ENCODE measurements at regions not wholly inside any gene's neighbourhood (a gene's known extent, or its start where the extent isn't known, plus 50 kb on each side); places are given as distances from the start of the nearest gene placed in this dataset.

GRCh38 chr11:44379141-44380008, 69.4 kb upstream of the ALX4 start:
- no peak overlapping the region for H2AFZ ChIP-seq (ENCODE audit: insufficient read depth, low read depth, low read length, poor library complexity, severe bottlenecking)
- no peaks in the 10 kb centered on the region for H3K4me1 ChIP-seq (ENCODE audit: control insufficient read depth in 2 of 2, insufficient read depth in 2 of 2, low read length in 2 of 2)
- no peak overlapping the region for H3K27ac Mint-ChIP-seq
- no peaks in the 10 kb centered on the region for H3K4me1 Mint-ChIP-seq
- peaks cover 0 to 15% (median 0%) of the 10 kb centered on the region in 3 donors for H3K9me3 ChIP-seq (ENCODE audit: control extremely low read depth in 1 of 3, control insufficient read depth in 2 of 3, insufficient read depth in 1 of 3, low read length in 2 of 3)
- POLR2A ChIA-PET, result no interaction called here
- DNase-seq (no peak), ATAC-seq (ENCODE audit: low read depth) (no peak)
- no peaks in the 10 kb centered on the region for H4K20me1 ChIP-seq (ENCODE audit: control insufficient read depth, insufficient read depth, low read length, poor library complexity, severe bottlenecking)
- no peak overlapping the region for H3K27ac ChIP-seq (ENCODE audit: low read length in 2 of 2)
- H3K4me3 ChIP-seq (ENCODE audit: control extremely low read depth in 1 of 5, extremely low read depth in 1 of 5, insufficient read depth in 1 of 5, low read depth in 2 of 5, low read length in 4 of 5), result no peak overlapping the region
- H3K79me2 ChIP-seq (ENCODE audit: control insufficient read depth, insufficient read depth, low read length), result no peaks in the 10 kb centered on the region
- CTCF ChIA-PET, result no interaction called here
- 87% methylated on average over 8 of the region's 11 CpGs for WGBS (ENCODE audit: insufficient coverage)
- H3K9me3 Mint-ChIP-seq (ENCODE audit: insufficient read depth), result no peaks in the 10 kb centered on the region
- H3K9ac ChIP-seq (ENCODE audit: low read length), result no peak overlapping the region
- no peak overlapping the region for H3K4me2 ChIP-seq (replicated peaks; ENCODE audit: low read depth, low read length, poor library complexity, severe bottlenecking)
- peaks cover 0 to 8% (median 2%) of the 10 kb centered on the region in 4 experiments for H3K27me3 ChIP-seq (replicated peaks in 1 of 4; ENCODE audit: control extremely low read depth in 1 of 4, control insufficient read depth in 3 of 4, insufficient read depth in 4 of 4, low read length in 3 of 4)
- no peak overlapping the region for H3K4me3 Mint-ChIP-seq
- no peak for TF ChIP-seq EZH2 (IDR thresholded peaks at IDR 0.05; ENCODE audit: borderline replicate concordance, insufficient read depth, low read depth, low read length, poor library complexity, severe bottlenecking)
- TF ChIP-seq CTCF (IDR thresholded peaks at IDR 0.05), result no peak
- peaks cover 36% of the 10 kb centered on the region for H3K27me3 Mint-ChIP-seq
- intact Hi-C loops (cut with micrococcal nuclease), result no loop called here
- H3K36me3 ChIP-seq (replicated peaks in 1 of 2; ENCODE audit: control extremely low read depth in 1 of 2, control insufficient read depth in 1 of 2, extremely low read depth in 1 of 2, insufficient read depth in 2 of 2, low read length in 1 of 2), result no peaks in the 10 kb centered on the region

DNA sequence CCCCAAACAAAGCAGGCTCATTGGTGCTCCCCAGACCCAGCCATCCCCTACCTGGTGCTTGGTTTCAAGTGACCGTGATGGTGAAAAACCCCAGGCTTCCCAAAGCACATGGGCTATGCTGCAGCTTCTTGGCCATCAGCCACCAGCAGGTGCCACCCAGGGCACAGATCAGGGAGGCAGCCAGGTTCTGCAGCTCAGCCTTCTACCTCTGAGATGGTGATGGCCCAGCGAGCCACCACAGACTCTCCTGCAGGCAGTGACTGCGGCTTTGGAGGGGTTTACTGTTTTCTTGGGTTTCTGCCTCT, 70.0 kb upstream of the ALX4 start:
- Histone ChIP-seq H4K20me1 (ENCODE audit: control insufficient read depth, insufficient read depth, low read length, poor library complexity, severe bottlenecking) (no peaks in the 10 kb centered on the region), H2AFZ (ENCODE audit: insufficient read depth, low read depth, low read length, poor library complexity, severe bottlenecking) (no peak overlapping the region), H3K27ac (ENCODE audit: low read length in 2 of 2) (no peak overlapping the region), H3K36me3 (replicated peaks in 1 of 2; ENCODE audit: control extremely low read depth in 1 of 2, control insufficient read depth in 1 of 2, extremely low read depth in 1 of 2, insufficient read depth in 2 of 2, low read length in 1 of 2) (no peaks in the 10 kb centered on the region), H3K4me2 (replicated peaks; ENCODE audit: low read depth, low read length, poor library complexity, severe bottlenecking) (no peak overlapping the region), H3K9ac (ENCODE audit: low read length) (no peak overlapping the region), H3K79me2 (ENCODE audit: control insufficient read depth, insufficient read depth, low read length) (no peaks in the 10 kb centered on the region), H3K9me3 (ENCODE audit: control extremely low read depth in 1 of 3, control insufficient read depth in 2 of 3, insufficient read depth in 1 of 3, low read length in 2 of 3) (peaks cover 0 to 15% (median 0%) of the 10 kb centered on the region in 3 donors), H3K4me3 (ENCODE audit: control extremely low read depth in 1 of 5, extremely low read depth in 1 of 5, insufficient read depth in 1 of 5, low read depth in 2 of 5, low read length in 4 of 5) (no peak overlapping the region), H3K27me3 (replicated peaks in 1 of 4; ENCODE audit: control extremely low read depth in 1 of 4, control insufficient read depth in 3 of 4, insufficient read depth in 4 of 4, low read length in 3 of 4) (peaks cover 0 to 8% (median 2%) of the 10 kb centered on the region in 4 experiments), H3K4me1 (ENCODE audit: control insufficient read depth in 2 of 2, insufficient read depth in 2 of 2, low read length in 2 of 2) (no peaks in the 10 kb centered on the region)
- CTCF ChIA-PET, result no interaction called here
- Mint-ChIP-seq H3K4me3 (no peak overlapping the region), H3K27me3 (peaks cover 36% of the 10 kb centered on the region), H3K4me1 (no peaks in the 10 kb centered on the region), H3K9me3 (ENCODE audit: insufficient read depth) (no peaks in the 10 kb centered on the region), H3K27ac (no peak overlapping the region)
- POLR2A ChIA-PET, result no interaction called here
- intact Hi-C loops (cut with micrococcal nuclease), result no loop called here
- ATAC-seq (ENCODE audit: low read depth), result no peak
- TF ChIP-seq CTCF (IDR thresholded peaks at IDR 0.05), result no peak
- no peak for TF ChIP-seq EZH2 (IDR thresholded peaks at IDR 0.05; ENCODE audit: borderline replicate concordance, insufficient read depth, low read depth, low read length, poor library complexity, severe bottlenecking)
- DNase-seq, result no peak
- WGBS (ENCODE audit: insufficient coverage), result 100% methylated on average over 3 of the region's 3 CpGs
